HCT116 (cell line): ENCODE measurements at regions not wholly inside any gene's neighbourhood (a gene's known extent, or its start where the extent isn't known, plus 50 kb on each side); places are given as distances from the start of the nearest gene placed in this dataset.

ENCODE experiments used
- ATAC-seq: fragments of 200-7000 bp; cut with Tn5 transposase; 2 replicates; pipeline ENCODE4 v1.9.1; 2020; ENCODE audit warnings: mild to moderate bottlenecking, moderate library complexity
- BruUV-seq: library from RNA; stranded (reverse); fragments of 400-500 nt; replicated peaks from 2 replicates; lab custom pipeline; 2021; lab: Mats Ljungman, UMichigan
- CTCF ChIA-PET: fragments of 300-600 bp; sonication (Branson Sonifier 250); formaldehyde crosslinking; loops from one replicate; lab custom pipeline; 2021; ENCODE audit warnings: antibody characterized with exemption; lab: Charles Lee
- POLR2A ChIA-PET: fragments of 300-600, 350-600 bp; sonication (Branson Sonifier 250); formaldehyde crosslinking; loops from one replicate; lab custom pipeline; 2021; ENCODE audit warnings: antibody characterized with exemption; lab: Charles Lee
- RAD21 ChIA-PET, 2 experiments: fragments of 300-600 bp; sonication (Branson Sonifier 250); formaldehyde crosslinking; loops; one replicate each; lab custom pipeline; 2023; ENCODE audit warnings: low total read pairs in 2 of 2; ENCODE audit not compliant: uncharacterized antibody in 2 of 2, unreplicated experiment in 2 of 2, low non-redundant PET in 1 of 2; lab: Charles Lee
- DNase-seq: peaks from one replicate; pipeline ENCODE4 v3.0.0-alpha.2; 2010; ENCODE audit warnings: low read depth, low spot score
- H2AFZ ChIP-seq: fragments of 200-600 bp; shearing (Covaris generic), sonication (generic); 2 replicates; pipeline ENCODE4 v1.6.1; 2017; ENCODE audit warnings: low read depth, mixed run types, mixed read lengths, antibody characterized with exemption, low read length; ENCODE audit not compliant: poor library complexity, severe bottlenecking
- H3K27ac ChIP-seq: 2 replicates; pipeline ENCODE4 v1.5.1; 2012; ENCODE audit warnings: low read depth, low read length
- H3K27me3 ChIP-seq: fragments of 200-600 bp; sonication (generic); 2 replicates; pipeline ENCODE4 v1.6.1; 2016; ENCODE audit warnings: mixed run types, low read length, mixed read lengths; ENCODE audit not compliant: insufficient read depth
- H3K36me3 ChIP-seq, 2 experiments: fragments of 200-500 bp in 1 of 2; fragments of 200-600 bp in 1 of 2; sonication (Bioruptor generic) in 1 of 2; sonication (generic) in 1 of 2; 2 replicates each; pipeline versions ENCODE4 v1.5.1 to v1.6.1; 2014 to 2016; ENCODE audit warnings: low read length in 2 of 2, inconsistent platforms in 1 of 2, mixed read lengths in 1 of 2, mixed run types in 1 of 2; ENCODE audit not compliant: insufficient read depth in 2 of 2, control insufficient read depth in 1 of 2
- H3K4me1 ChIP-seq, 2 experiments: fragments of 200-600 bp in 1 of 2; sonication (generic) in 1 of 2; 2 replicates each; pipeline versions ENCODE4 v1.5.1 to v1.6.1; 2012 to 2017; ENCODE audit warnings: low read length in 2 of 2, inconsistent platforms in 1 of 2, mild to moderate bottlenecking in 1 of 2, mixed read lengths in 1 of 2, mixed run types in 1 of 2, moderate library complexity in 1 of 2; ENCODE audit not compliant: insufficient read depth in 2 of 2, control insufficient read depth in 1 of 2
- H3K4me2 ChIP-seq: fragments of 200-600 bp; sonication (generic); 2 replicates; pipeline ENCODE4 v1.6.1; 2017; ENCODE audit warnings: mixed run types, low read length, mixed read lengths
- H3K4me3 ChIP-seq, 2 experiments: fragments of 200-600 bp in 1 of 2; sonication (generic) in 1 of 2; replicated peaks in 1 of 2; 2 replicates each; pipeline ENCODE4 v1.5.1; 2011 to 2016; ENCODE audit warnings: low read length in 2 of 2, control low read depth in 1 of 2, low read depth in 1 of 2, mild to moderate bottlenecking in 1 of 2, mixed read lengths in 1 of 2, mixed run types in 1 of 2
- H3K79me2 ChIP-seq: fragments of 200-600 bp; sonication (generic); 2 replicates; pipeline ENCODE4 v1.6.1; 2017; ENCODE audit warnings: mild to moderate bottlenecking, mixed run types, low read length, moderate library complexity, mixed read lengths; ENCODE audit not compliant: insufficient read depth
- H3K9ac ChIP-seq: fragments of 200-600 bp; sonication (generic); 2 replicates; pipeline ENCODE4 v1.6.1; 2016; ENCODE audit warnings: low read length, mixed read lengths
- H3K9me2 ChIP-seq: fragments of 200-600 bp; sonication (generic), shearing (Covaris generic); 2 replicates; pipeline ENCODE4 v1.6.1; 2017; ENCODE audit warnings: mixed run types, mild to moderate bottlenecking, moderate library complexity; ENCODE audit not compliant: insufficient read depth
- H3K9me3 ChIP-seq, 2 experiments: fragments of 200-500 bp in 1 of 2; fragments of 200-600 bp in 1 of 2; sonication (Bioruptor generic) in 1 of 2; sonication (generic) in 1 of 2; 2 replicates each; pipeline ENCODE4 v1.6.1; 2014 to 2017; ENCODE audit warnings: low read length in 2 of 2, mixed read lengths in 2 of 2, inconsistent platforms in 1 of 2, low read depth in 1 of 2, mild to moderate bottlenecking in 1 of 2, mixed run types in 1 of 2, moderate library complexity in 1 of 2; ENCODE audit not compliant: control insufficient read depth in 1 of 2, insufficient read depth in 1 of 2
- H4K20me1 ChIP-seq: fragments of 200-600 bp; sonication (generic), shearing (Covaris generic); 2 replicates; pipeline ENCODE4 v1.6.1; 2017; ENCODE audit warnings: mixed run types, mild to moderate bottlenecking, moderate library complexity; ENCODE audit not compliant: insufficient read depth
- CBX3 ChIP-seq: IDR thresholded peaks from 2 replicates; pipeline ENCODE4 v1.6.1; 2012; ENCODE audit warnings: low read depth
- EGR1 ChIP-seq: IDR thresholded peaks from 2 replicates; pipeline ENCODE4 v1.6.1; 2012; ENCODE audit warnings: low read depth
- EZH2phosphoT487 ChIP-seq: fragments of 200-600 bp; IDR thresholded peaks from 2 replicates; pipeline ENCODE4 v1.6.1; 2018; ENCODE audit warnings: antibody characterized with exemption, borderline replicate concordance
- RAD21 ChIP-seq: IDR thresholded peaks from 2 replicates; pipeline ENCODE4 v1.6.1; 2012; ENCODE audit warnings: low read depth, mild to moderate bottlenecking
- SIN3A ChIP-seq: IDR thresholded peaks from 2 replicates; pipeline ENCODE4 v1.6.1; 2012; ENCODE audit warnings: low read depth
- TCF7L2 ChIP-seq: IDR thresholded peaks from 2 replicates; pipeline ENCODE4 v1.7.0; 2011; ENCODE audit warnings: borderline replicate concordance, inconsistent platforms; ENCODE audit not compliant: insufficient read depth, insufficient read length; ENCODE audit errors: extremely low read depth
- YY1 ChIP-seq: IDR thresholded peaks from 2 replicates; pipeline ENCODE4 v1.6.1; 2011; ENCODE audit warnings: low read length, low read depth, moderate library complexity, mild to moderate bottlenecking; ENCODE audit not compliant: insufficient replicate concordance; ENCODE audit errors: extremely low read depth
- ZFX ChIP-seq: fragments of 450-650 bp; IDR thresholded peaks from 2 replicates; pipeline ENCODE4 v1.6.1; 2017
- ZNF274 ChIP-seq: fragments of 200-500 bp; sonication (Bioruptor generic); IDR thresholded peaks from 2 replicates; pipeline ENCODE4 v1.6.1; 2014; ENCODE audit warnings: mild to moderate bottlenecking, low read depth, low read length, inconsistent platforms
- intact Hi-C: fragments of 100-400 bp; cut with micrococcal nuclease; formaldehyde crosslinking; loops from 2 replicates; pipeline ENCODE4 v1.10.0; 2022
- TF ChIP-seq, protein P1 (sequence below): IDR thresholded peaks from 2 replicates; pipeline ENCODE4 v1.6.1; 2012; ENCODE audit warnings: low read depth
- TF ChIP-seq, protein P2 (sequence below), 3 experiments: fragments of 200-600 bp in 1 of 3; sonication (generic) in 1 of 3; IDR thresholded peaks in 2 of 3; conservative IDR thresholded peaks in 1 of 3; 2 replicates each; pipeline ENCODE4 v1.5.1; 2012 to 2017; ENCODE audit warnings: low read depth in 2 of 3, low read length in 2 of 3, antibody characterized with exemption in 1 of 3, borderline replicate concordance in 1 of 3, control low read depth in 1 of 3, mild to moderate bottlenecking in 1 of 3, mixed read lengths in 1 of 3, mixed run types in 1 of 3, moderate library complexity in 1 of 3; ENCODE audit not compliant: insufficient read depth in 1 of 3
- TF ChIP-seq, protein P3 (sequence below): IDR thresholded peaks from 2 replicates; pipeline ENCODE4 v1.6.1; 2012

DNA sequence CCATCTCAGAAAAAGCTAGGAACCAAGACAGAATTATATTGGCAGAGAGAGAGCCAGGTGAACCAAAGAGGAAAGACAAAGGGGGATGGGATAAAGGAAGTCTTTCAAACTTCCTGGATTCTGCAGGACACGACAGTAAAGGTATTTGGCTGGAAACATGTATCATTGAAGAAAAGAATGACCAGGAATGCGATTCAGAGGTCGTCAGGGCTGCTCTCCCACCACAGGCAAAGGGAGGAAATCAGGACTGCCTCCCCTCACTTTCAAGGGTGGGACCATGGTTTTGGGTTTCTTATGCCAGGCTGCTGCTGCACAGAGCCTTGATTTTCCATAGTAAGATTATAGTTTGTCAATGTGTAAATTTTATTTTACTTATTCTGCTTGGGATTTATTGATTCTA is 848.8 kb downstream of the BRINP3 start:
- no TSS peak for BruUV-seq
- no peak overlapping the region for H3K9ac ChIP-seq
- peak overlapping the region; percentile 4 for H2AFZ ChIP-seq
- no peaks in the 10 kb centered on the region for H3K4me1 ChIP-seq
- H4K20me1 ChIP-seq = no peaks in the 10 kb centered on the region
- RAD21 ChIA-PET = no interaction called here
- intact Hi-C loops = loop anchor here (10.0 kb wide), 1 partner anchor 806 kb away; no protein-coding TSS in a partner anchor
- no peaks in the 10 kb centered on the region for H3K79me2 ChIP-seq
- no peaks in the 10 kb centered on the region for H3K36me3 ChIP-seq
- no peaks in the 10 kb centered on the region for H3K27me3 ChIP-seq
- TF ChIP-seq EZH2phosphoT487 (no peak), ZFX (no peak), EGR1 (no peak), YY1 (no peak)
- H3K9me3 ChIP-seq = no peaks in the 10 kb centered on the region
- no peaks in the 10 kb centered on the region for H3K9me2 ChIP-seq
- no peak for DNase-seq
- CTCF ChIA-PET = no interaction called here
- POLR2A ChIA-PET = no interaction called here
- no peak overlapping the region for H3K27ac ChIP-seq
- ATAC-seq = no peak
- no peak overlapping the region for H3K4me2 ChIP-seq
- no peak overlapping the region for H3K4me3 ChIP-seq

DNA sequence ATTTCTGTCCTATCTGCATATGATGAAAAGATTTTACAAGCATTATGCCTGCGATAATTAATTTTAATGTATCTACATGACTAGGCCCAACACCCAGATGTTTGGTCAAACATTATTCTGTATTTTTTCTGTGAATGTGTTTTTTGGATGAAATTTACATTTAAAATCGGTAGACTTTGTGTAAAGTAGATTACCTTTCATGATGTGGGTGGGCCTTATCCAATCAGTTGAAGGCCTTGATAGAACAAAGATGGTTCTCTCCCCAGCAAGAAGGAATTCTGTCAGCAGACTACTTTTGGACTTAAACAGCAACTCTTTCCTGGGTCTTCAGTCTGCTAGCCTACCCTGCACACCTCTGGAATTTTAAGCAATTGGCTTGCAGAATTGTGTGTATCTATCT is 844.0 kb downstream of the BRINP3 start:
- ChIA-PET RAD21 (no interaction called here), POLR2A (no interaction called here), CTCF (no interaction called here)
- Histone ChIP-seq H3K27me3 (no peaks in the 10 kb centered on the region), H3K4me3 (no peak overlapping the region), H3K4me1 (no peaks in the 10 kb centered on the region), H3K9me3 (no peaks in the 10 kb centered on the region), H3K4me2 (no peak overlapping the region), H4K20me1 (no peaks in the 10 kb centered on the region), H3K36me3 (no peaks in the 10 kb centered on the region), H2AFZ (no peak overlapping the region), H3K27ac (no peak overlapping the region), H3K9ac (no peak overlapping the region), H3K79me2 (no peaks in the 10 kb centered on the region), H3K9me2 (no peaks in the 10 kb centered on the region)
- ATAC-seq (no peak), DNase-seq (no peak)
- intact Hi-C loops = no loop called here
- no TSS peak for BruUV-seq
- TF ChIP-seq, protein P1, sequence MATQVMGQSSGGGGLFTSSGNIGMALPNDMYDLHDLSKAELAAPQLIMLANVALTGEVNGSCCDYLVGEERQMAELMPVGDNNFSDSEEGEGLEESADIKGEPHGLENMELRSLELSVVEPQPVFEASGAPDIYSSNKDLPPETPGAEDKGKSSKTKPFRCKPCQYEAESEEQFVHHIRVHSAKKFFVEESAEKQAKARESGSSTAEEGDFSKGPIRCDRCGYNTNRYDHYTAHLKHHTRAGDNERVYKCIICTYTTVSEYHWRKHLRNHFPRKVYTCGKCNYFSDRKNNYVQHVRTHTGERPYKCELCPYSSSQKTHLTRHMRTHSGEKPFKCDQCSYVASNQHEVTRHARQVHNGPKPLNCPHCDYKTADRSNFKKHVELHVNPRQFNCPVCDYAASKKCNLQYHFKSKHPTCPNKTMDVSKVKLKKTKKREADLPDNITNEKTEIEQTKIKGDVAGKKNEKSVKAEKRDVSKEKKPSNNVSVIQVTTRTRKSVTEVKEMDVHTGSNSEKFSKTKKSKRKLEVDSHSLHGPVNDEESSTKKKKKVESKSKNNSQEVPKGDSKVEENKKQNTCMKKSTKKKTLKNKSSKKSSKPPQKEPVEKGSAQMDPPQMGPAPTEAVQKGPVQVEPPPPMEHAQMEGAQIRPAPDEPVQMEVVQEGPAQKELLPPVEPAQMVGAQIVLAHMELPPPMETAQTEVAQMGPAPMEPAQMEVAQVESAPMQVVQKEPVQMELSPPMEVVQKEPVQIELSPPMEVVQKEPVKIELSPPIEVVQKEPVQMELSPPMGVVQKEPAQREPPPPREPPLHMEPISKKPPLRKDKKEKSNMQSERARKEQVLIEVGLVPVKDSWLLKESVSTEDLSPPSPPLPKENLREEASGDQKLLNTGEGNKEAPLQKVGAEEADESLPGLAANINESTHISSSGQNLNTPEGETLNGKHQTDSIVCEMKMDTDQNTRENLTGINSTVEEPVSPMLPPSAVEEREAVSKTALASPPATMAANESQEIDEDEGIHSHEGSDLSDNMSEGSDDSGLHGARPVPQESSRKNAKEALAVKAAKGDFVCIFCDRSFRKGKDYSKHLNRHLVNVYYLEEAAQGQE = no peak
- TF ChIP-seq ZNF274 (no peak), CBX3 (no peak), RAD21 (no peak), ZFX (no peak), SIN3A (no peak), TCF7L2 (no peak)
- TF ChIP-seq, protein P2, sequence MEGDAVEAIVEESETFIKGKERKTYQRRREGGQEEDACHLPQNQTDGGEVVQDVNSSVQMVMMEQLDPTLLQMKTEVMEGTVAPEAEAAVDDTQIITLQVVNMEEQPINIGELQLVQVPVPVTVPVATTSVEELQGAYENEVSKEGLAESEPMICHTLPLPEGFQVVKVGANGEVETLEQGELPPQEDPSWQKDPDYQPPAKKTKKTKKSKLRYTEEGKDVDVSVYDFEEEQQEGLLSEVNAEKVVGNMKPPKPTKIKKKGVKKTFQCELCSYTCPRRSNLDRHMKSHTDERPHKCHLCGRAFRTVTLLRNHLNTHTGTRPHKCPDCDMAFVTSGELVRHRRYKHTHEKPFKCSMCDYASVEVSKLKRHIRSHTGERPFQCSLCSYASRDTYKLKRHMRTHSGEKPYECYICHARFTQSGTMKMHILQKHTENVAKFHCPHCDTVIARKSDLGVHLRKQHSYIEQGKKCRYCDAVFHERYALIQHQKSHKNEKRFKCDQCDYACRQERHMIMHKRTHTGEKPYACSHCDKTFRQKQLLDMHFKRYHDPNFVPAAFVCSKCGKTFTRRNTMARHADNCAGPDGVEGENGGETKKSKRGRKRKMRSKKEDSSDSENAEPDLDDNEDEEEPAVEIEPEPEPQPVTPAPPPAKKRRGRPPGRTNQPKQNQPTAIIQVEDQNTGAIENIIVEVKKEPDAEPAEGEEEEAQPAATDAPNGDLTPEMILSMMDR (IDR thresholded peaks at IDR 0.05 in 2 of 3, conservative IDR thresholded peaks at IDR 0.05 in 1 of 3; ENCODE audit: borderline replicate concordance in 1 of 3, insufficient read depth in 1 of 3, low read depth in 2 of 3, low read length in 2 of 3) = no peak
- TF ChIP-seq, protein P3, sequence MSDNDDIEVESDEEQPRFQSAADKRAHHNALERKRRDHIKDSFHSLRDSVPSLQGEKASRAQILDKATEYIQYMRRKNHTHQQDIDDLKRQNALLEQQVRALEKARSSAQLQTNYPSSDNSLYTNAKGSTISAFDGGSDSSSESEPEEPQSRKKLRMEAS = no peak
